HG03558 (cell line): ENCODE measurements at regions not wholly inside any gene's neighbourhood (a gene's known extent, or its start where the extent isn't known, plus 50 kb on each side); places are given as distances from the start of the nearest gene placed in this dataset.

Experiments
- ATAC-seq: cut with Tn5 transposase; IDR thresholded peaks from one replicate; pipeline ENCODE4 v1.9.1; 2021; ENCODE audit warnings: moderate number of reproducible peaks; ENCODE audit not compliant: unreplicated experiment; ENCODE audit errors: extremely low read depth

DNA sequence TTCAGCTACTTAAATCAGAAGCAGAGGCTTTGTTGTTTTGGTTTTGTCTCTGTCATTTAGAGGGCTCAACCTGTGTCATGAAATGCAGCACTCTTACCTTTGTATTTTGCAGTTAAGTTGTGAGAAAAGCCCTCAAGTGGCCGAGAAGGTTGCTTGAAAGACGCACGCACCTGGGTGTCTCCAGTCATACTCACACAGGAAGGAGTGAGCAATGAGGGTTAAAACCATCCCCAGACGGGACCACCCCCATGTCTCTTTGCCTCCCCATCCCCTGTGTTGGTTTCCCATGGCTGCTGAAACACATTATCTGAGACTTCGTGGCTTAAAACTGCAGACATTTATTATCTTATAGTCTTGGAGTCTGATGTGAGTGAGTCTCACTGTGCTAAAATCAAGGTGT is 376.1 kb upstream of the CFAP20DC start:
- ATAC-seq: no peak

DNA sequence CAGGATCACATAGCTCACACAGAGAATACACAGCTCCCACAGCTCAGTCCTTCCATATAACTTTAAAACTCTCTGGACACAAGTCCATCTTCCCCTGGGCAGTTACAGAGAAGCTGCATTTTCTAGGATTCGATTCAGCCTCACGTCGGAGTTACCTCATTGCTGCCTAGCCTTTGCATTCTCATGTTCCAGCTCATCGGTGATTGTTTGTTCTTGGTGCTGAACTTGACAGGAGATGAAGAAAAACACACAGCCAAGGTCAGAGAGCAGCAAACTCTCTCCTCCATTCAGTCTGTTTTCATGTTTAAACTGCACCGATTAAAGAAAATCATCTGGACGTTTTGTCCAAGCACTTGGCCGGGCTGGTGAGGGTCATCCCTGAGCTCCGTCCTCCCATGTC is 375.5 kb upstream of the CFAP20DC start:
- no peak for ATAC-seq

DNA sequence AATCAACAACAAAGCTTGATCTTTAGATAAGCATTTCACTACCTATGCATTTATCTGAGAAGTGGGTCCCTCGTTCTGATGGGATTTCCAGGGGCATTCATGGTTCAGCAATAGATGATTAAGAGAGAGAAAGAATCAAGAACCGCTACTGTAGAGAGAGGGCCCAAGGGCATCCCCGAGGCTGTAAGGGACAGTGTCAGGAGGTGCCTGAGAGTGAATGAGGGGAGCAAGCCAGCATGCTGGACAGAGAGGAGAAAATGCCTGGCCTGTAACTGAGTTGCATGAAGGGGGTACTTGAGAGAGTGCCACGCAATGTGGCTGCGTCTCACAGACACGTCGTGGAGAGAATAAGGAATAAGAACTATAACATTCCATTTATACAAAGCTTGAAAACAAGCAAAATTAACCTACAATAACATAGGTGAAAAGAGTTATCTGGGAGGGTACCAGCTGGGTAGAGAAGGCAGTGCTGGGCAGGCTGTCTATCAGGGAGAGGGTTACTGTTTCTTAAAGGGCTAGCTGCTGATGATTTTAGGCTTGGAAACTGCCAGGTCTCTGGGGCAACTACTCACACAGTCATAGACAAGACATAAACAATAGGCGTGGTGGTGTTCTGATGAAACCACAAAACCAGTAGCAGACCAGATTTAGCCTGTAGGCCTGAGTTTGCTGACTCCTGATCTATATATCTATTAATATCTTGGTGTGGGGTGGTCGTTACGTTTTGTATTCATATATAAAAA is 374.6 kb upstream of the CFAP20DC start:
- no peak for ATAC-seq

DNA sequence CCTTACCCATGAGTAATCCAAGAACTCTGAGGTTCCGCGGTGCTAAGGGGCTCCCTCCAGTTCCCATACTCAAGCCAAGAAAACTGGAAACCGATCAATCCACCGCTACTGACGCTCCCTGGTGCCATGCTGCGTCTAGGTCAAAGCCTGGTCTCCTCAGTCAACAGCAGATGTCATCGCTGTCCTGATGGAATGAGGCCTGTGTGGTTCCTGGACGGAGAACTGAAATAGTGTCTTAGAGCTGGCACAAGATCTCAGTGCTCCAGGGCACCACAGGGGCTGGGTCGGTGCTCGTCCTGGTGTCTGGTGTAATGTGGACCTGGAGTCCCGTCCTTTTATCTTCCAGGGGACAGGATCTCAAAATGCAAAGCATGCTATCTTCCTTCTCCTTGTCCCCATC is 373.9 kb upstream of the CFAP20DC start:
- no peak for ATAC-seq

DNA sequence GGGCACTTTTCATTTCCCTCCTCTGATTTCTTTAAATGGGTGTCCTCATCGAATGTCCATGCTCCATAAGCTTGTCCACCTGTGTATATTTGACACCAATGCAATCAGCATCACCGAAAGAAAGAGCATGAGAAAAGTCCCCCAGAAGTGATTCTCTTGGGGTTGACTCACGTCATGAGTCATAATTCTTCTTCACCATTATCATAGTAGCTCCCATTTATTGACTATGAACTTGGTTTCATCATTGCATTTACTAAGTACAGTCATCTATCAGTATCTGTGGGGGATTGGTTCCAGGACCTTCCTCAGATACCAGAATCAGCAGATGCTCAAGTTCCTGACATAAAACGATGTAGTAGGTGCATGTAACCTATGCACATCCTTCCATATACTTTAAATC is 372.5 kb upstream of the CFAP20DC start:
- ATAC-seq: no peak

DNA sequence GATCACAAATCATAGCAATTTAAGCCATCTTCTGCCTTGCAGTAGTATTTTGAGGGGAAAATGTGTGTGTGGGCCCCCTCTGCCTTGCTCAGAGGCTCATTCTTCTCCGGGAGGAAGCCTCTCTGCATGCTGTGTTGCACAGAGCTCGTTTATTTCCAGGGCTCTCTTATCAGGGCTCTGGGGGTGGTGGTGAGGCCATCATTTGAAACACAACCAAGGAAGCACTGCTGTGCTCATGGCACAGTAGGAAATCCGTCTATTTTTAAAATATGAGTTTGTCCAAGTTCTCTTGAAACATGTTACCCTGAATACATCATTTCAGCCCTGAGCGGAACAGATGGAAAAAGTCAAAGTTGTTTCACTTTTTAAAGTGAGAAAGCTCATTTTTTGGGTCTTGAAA is 369.0 kb upstream of the CFAP20DC start:
- no peak for ATAC-seq

DNA sequence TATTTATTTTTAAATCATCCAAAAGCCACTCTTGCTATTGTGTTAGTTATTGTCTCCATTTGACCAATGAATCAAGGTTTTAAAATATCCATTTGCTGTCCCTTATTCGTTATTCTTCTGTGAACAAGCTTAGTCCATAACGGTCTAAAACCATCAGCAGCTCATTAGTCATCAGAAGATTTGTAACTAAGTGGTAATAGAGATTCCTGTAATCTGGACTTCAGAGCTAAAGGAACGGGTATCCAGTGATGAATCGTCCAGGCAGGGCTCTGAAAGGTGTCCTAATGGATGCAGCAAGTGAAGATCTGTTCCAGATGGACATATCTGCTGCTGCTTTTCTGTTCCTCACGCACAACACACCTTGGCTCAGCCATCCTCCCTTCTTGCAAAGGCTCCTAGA is 362.7 kb upstream of the CFAP20DC start:
- ATAC-seq: no peak

DNA sequence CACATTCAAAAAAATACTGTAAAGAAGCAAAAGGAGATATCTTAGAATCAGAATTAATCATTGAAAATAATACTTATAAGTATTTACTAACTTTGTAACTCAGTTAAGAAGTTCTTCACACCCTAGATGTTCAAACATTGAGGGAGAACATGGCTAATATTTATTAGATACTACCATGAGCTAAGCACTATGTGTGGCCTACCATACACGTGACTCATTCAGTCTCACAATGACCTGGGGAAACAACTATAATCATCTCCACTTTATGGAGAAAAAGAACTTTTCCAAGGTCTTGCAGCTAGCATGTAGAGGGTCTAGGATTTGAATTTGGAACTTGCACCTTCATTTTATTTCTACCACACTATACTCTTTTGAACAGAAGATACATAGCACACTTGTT is 361.9 kb upstream of the CFAP20DC start:
- ATAC-seq: no peak

DNA sequence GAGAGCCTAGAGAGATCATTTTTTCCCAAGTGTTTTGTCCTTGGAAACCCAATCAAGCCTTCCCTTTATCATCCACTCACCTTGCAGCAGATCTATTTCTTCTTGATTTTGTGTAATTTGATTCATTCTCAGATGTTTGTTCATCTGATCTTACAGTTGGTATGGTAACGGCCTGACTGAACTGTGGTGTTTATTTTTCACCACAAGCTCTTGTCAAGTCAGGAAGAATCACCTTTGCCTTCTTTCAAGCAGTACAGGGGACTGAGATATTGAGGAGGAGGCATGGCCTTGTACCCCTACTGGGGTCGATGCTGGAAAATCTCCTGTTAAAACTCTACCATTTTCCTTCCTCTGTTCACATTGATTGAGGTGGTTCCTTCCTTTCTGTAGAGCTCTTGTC is 361.4 kb upstream of the CFAP20DC start:
- ATAC-seq: no peak

DNA sequence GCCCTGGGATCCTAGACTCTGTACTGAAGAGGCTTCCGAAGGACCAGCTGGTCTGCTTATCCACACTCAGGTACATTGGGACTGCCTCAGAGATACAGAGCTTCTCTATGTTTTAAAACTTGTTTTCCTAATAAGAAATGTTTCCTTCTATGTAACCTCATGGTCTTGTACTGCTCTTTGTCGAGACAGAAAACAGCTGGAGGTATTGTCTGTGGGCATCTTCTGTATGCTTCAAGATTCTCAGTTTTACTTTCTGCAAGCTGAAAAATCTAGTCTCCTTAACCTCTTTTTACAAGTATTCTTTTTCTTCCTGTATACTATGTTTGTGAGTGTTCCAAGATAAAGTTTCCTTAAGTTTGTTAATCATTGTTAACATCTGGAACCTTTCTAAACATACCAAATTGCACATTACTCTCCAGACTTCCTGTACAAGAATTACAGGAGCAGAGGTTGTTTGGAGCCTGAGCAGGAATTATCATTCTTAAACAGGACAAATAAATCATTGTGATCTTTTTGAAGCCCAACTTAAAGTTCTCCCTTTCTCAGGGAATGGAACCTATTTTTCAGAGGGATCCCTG is 358.3 kb upstream of the CFAP20DC start:
- ATAC-seq: peak; percentile 38

DNA sequence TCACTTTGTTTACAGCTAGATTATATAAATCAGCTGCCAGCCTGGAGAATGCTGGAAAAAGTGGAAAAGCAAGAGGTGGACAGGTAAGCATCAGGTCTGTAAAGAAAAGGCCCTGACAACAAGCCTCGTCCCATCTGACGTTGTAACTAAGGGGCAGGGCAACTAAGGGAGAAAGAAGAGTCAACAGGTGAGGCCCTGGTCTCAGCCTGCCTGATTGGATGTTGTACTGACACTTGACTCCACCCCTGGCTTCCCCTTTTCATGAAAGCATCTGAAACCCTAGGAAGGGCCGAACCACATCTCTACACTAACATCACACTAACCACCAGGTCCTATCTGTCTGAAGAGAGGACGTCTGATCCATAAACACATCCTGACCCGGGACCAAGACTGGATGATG is 357.6 kb upstream of the CFAP20DC start:
- no peak for ATAC-seq

DNA sequence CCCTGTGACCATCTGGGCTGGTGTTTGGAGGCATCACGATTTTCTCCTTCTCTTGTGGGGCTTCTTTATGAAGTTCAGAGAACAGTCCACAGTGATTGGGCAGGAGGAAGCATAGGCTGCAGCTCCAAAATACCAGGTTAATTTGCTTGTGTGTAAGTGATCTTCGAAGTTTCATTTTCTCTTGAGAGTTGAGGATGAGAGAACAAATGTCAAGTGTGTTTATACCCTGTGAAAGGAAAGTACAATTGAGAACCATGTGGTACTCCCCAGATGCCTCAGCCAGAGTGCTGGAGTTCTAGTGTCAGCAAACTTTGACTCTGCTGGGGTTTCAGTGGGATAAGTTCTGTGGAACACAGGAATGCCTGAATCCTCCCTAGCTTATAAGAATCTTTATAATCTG is 357.1 kb upstream of the CFAP20DC start:
- peak; percentile 88 for ATAC-seq

DNA sequence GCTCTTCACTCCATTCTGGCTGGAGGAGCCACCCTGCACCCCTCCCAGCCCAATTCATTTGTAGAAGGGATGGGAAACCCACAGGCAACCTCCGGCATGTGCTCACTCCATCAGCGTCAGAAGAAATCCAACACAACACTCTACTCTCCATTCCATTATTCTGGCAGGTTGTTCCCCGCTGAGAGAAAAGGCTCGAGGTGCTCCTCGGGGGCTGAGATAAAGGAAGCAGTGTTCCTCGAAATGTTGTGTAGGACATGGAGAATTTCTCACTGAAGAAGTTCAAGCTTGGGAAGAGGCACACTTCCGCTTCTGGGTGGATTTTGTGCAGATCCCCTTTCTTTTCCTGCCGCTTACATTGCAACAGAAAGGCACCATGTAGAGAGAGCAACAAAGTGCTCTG is 355.0 kb upstream of the CFAP20DC start:
- no peak for ATAC-seq

DNA sequence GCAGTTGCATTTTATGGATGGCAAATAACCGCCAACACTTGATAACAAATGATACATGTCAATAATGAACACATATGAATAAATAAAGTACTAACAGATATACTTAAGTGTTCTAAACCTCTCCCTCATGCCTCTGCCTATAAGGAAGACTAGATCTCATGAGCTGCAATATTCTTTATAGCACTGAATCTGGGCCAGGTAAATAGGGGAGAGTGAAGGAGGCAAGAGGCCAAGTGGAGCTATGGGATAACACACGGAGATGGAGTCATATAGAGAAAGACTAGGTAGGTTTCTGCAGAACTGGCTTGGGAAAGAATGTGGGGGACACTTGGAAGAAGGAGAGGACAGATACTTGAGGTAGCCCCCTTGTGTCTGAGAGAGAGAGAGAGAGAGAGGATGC is 354.2 kb upstream of the CFAP20DC start:
- no peak for ATAC-seq

DNA sequence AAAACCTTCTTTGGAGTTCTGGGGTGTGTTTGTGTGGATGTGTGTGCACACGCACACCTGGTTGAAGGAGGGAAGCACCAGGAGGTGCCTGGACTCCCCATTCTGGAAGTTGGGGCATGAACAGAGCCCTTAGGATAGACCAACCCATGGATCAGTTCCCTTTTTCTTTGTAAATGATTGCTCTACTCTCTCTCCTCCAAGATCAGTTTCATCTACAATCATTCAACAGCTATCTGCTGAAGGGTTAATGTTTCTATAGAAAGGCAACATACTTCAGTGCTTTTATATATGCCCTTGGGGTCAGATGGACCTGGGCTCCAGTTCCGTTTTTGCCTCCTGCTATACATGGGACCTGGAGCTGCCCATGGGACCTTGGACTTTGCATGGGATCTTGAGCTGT is 352.1 kb upstream of the CFAP20DC start:
- ATAC-seq: no peak

DNA sequence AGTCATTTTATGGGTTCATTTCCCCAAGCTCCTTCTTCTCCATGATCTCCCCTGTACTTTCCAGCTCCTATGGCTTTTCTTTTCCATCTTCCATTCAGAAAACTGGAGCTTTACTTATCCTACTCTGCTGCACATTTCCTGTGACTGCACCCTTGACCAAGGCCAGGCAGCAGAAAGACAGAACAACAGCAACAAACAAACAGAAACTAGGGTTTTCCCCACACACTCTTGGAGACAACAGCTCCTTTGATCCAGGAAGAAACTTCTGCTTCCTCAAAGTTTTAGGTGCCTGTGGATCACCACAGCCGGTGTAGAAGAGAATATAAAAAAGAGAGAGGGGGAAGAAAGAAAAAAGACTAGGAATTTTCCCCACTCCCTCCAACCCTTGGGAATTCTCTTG is 342.3 kb upstream of the CFAP20DC start:
- no peak for ATAC-seq

DNA sequence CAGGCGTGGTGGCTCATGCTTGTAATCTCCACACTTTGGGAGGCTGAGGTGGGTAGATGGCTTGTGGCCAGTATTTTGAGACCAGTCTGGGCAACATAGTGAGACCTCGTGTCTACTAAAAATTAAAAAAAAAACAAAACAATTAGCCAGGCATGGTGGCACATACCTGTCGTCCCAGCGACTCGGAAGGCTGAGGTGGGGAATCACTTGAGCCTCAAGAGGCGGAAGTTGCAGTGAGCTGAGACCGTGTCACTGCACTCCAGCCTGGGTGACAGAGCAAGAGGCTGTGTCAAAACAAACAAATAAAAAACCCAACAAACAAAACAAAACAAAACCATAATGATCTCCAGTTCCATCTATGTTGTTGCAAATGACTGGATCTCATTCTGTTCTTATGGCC is 341.3 kb upstream of the CFAP20DC start:
- ATAC-seq: no peak

DNA sequence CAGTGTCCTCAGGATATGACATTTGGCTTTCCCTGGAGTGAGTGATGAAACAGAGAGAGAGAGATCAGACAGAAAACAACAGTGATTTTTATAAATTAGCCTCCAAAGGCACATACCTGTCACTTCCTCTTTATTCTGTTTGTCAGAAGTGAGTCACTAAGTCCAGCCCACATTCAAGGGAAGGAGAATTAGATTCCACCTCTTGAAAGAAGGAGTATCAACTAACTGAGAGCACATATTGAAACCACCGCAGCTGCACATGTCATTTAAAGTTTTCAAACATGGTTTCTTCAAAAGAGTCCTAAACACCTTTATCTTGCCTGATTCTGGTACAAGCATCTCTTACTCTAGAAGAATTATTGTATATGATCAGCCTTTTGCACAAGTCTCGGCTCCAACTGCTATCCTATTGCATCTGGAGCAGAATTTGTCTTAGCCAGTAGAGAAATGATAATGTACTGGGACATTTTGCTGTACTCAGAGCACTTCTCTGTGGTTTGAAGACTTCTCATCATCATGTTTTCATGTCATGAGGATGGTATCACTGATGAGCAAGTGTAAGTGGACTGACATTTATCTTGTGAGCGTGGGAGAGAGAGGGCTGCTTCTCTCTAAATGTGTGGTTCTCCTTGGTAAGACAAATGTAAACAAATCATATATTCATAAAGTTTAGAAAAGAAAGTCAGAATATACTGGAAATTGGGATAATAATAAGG is 338.9 kb upstream of the CFAP20DC start:
- ATAC-seq: peak; percentile 34

DNA sequence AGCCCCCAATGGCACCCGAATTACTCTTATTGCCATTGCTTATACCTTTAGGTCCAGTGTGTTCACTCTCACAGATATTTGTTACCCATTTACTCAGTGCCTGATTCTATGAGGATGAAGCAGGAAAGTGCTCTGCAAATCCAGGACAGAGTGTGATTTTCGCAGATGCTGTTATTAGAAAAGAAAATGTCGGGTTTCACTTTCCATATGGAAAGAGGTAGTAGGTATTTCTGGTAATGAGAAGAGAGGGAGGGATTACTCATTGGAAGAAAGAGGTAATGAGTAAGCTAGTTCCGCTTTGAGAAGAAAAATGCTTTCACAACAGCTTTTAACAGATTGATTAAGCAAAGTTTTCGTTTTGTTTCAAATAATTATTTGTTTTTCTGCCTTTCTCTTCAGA is 336.3 kb upstream of the CFAP20DC start:
- peak; percentile 73 for ATAC-seq

DNA sequence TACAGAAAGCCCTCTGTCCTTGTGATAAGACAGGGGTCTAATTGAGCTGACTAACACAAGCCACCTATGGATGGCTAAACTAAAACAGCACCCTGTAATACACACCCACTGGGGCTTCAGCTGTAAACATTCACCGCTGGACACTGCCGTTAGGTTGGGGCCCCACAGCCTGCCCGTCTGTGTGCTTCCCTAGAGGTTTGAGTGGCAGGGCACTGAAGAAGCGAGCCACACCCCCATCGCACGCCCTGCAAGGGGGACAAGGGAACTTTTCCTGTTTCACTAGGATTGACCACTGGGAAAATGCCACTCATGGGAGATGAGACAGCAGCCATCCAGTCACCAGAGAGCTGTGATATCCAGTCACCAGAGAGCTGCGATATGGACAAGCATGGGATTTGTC is 335.7 kb upstream of the CFAP20DC start:
- no peak for ATAC-seq

DNA sequence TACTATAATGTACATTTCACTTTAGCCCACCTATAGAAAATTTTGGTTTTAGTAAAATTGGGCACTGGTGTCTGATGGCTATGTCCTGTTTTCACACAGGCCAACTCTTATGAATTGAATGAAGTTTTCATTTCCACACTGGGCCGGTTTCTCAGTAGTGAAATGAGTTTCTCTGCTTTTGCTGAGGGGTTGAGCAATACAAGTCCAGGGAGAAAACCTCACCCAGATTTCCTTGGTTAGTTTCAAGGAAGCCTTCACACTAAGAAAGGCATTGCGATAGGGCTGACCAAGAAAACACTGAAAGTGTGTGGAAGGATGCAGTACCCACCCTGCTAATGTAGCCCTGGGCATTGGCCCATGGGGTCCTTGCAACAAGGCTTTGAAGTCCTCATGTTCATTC is 331.5 kb upstream of the CFAP20DC start:
- ATAC-seq: peak; percentile 32

DNA sequence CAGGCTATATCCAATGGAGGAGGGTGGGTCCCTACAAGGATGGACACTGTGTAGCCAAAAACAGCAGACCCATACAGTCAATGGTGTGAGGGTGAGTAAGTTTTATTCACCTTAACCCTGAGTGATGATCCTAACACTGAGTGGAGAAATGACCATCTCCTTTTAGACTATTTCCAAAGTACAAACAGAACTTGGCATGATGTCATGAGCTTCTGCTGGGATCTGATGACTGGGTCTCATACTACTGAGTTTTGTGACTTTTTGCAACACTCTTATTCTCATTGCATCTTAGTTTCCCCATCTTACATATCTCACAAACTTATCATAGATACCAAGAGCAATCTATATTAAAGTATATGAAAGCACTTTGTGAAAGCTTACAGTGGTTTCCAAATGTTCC is 330.3 kb upstream of the CFAP20DC start:
- no peak for ATAC-seq
